Thyroid gland (tissue), 4 donors: ENCODE measurements at regions not wholly inside any gene's neighbourhood (a gene's known extent, or its start where the extent isn't known, plus 50 kb on each side); places are given as distances from the start of the nearest gene placed in this dataset.

Experiments used
- DNase-seq, 2 donors: peaks; one replicate each; pipeline ENCODE4 v3.0.0-alpha.2; 2019
- H3K27ac ChIP-seq, 3 donors: fragments of 200-600 bp; sonication (generic); 1 replicate in 2 of 3; 2 replicates in 1 of 3; pipeline ENCODE4 v1.5.1; 2016 to 2019; ENCODE audit warnings: mild to moderate bottlenecking in 1 of 3, moderate library complexity in 1 of 3
- H3K27me3 ChIP-seq: fragments of 200-600 bp; sonication (generic); one replicate; pipeline ENCODE4 v1.5.1; 2019
- H3K36me3 ChIP-seq, 2 donors: fragments of 200-600 bp; sonication (generic); one replicate each; pipeline ENCODE4 v1.5.1; 2016 to 2019
- H3K4me1 ChIP-seq, 2 donors: fragments of 200-600 bp; sonication (generic); one replicate each; pipeline ENCODE4 v1.5.1; 2017 to 2019
- H3K4me3 ChIP-seq, 3 donors: fragments of 200-600 bp; sonication (generic); replicated peaks in 1 of 3; 1 replicate in 2 of 3; 2 replicates in 1 of 3; pipeline ENCODE4 v1.5.1; 2016; ENCODE audit warnings: mild to moderate bottlenecking in 1 of 3
- H3K9me3 ChIP-seq: fragments of 200-600 bp; sonication (generic); one replicate; pipeline ENCODE4 v1.5.1; 2017
- CTCF ChIP-seq, 6 experiments: fragments of 200-600 bp in 3 of 6; fragments of 450-650 bp in 3 of 6; sonication (generic) in 3 of 6; IDR thresholded peaks; one replicate each; pipeline ENCODE4 v1.5.1; 2016 to 2019; ENCODE audit warnings: antibody characterized with exemption in 6 of 6, mild to moderate bottlenecking in 2 of 6, inconsistent platforms in 1 of 6, moderate library complexity in 1 of 6
- POLR2A ChIP-seq, 2 donors: fragments of 450-650 bp; IDR thresholded peaks; one replicate each; pipeline ENCODE4 v1.6.1; 2017; ENCODE audit warnings: antibody characterized with exemption in 2 of 2, mild to moderate bottlenecking in 2 of 2, moderate library complexity in 1 of 2
- WGBS, 2 donors: methylation state at CpG; one replicate each; pipeline ENCODE4 v1.1.5; 2017; 5-methylcytosine and 5-hydroxymethylcytosine counted together
- intact Hi-C: fragments of 100-400 bp; cut with DNase I; formaldehyde crosslinking; loops from one replicate; pipeline ENCODE4 v1.15.1; 2023

- TF ChIP-seq POLR2A (IDR thresholded peaks at IDR 0.05) (no peak), CTCF (IDR thresholded peaks at IDR 0.05) (no peak)
- Histone ChIP-seq H3K27me3 (no peaks in the 10 kb centered on the region), H3K4me1 (no peaks in the 10 kb centered on the region), H3K27ac (no peak overlapping the region), H3K36me3 (no peaks in the 10 kb centered on the region), H3K4me3 (no peak overlapping the region), H3K9me3 (no peaks in the 10 kb centered on the region)
- intact Hi-C loops: no loop called here
- no peak for DNase-seq
- WGBS, 2 donors: 39 to 50% methylated on average over 2 of the region's 2 CpGs
These were observed 151.1 kb downstream of the LRRC70 start for GRCh38 chr5:62729675-62730074.

GRCh38 chr5:62727861-62728260, 149.2 kb downstream of the LRRC70 start:
- Histone ChIP-seq H3K9me3 (no peaks in the 10 kb centered on the region), H3K4me1 (no peaks in the 10 kb centered on the region), H3K36me3 (no peaks in the 10 kb centered on the region), H3K4me3 (no peak overlapping the region), H3K27ac (no peak overlapping the region), H3K27me3 (no peaks in the 10 kb centered on the region)
- TF ChIP-seq CTCF (IDR thresholded peaks at IDR 0.05): no peak
- TF ChIP-seq POLR2A (IDR thresholded peaks at IDR 0.05): no peak
- intact Hi-C loops: no loop called here
- WGBS, 2 donors: 82 to 97% methylated on average over 2 of the region's 2 CpGs
- DNase-seq: no peak

- H3K4me1 ChIP-seq: no peaks in the 10 kb centered on the region
- 94 to 96% methylated on average over 3 of the region's 3 CpGs for WGBS, 2 donors
- no peaks in the 10 kb centered on the region for H3K9me3 ChIP-seq
- H3K27me3 ChIP-seq: no peaks in the 10 kb centered on the region
- no peaks in the 10 kb centered on the region for H3K36me3 ChIP-seq
- no peak overlapping the region for H3K4me3 ChIP-seq
- TF ChIP-seq CTCF (IDR thresholded peaks at IDR 0.05): no peak
- TF ChIP-seq POLR2A (IDR thresholded peaks at IDR 0.05): no peak
- no peak overlapping the region for H3K27ac ChIP-seq
- intact Hi-C loops: no loop called here
- DNase-seq: no peak
These were observed 148.6 kb downstream of the LRRC70 start for GRCh38 chr5:62727184-62727583.

DNA sequence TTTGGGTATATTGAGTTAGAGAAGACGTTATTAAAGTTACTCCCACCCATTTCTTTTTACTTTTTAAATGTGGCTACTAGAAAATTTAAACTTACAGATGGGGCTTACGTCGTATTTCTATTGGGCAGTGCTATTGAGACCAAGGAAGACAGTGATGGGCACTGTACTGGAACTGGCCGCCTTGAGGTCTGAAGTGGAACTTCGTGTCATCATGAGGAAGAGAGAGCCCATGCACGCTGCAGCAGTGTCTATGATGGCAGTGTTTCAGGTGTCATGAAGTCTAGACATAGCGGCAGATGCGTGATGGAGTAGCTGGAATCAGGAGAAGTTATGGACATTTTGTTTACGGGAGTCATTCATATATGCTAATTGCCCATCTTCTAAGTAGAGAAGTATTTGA, 143.7 kb downstream of the LRRC70 start:
- 92 to 94% methylated on average over 9 of the region's 9 CpGs for WGBS, 2 donors
- intact Hi-C loops: no loop called here
- no peak for TF ChIP-seq POLR2A (IDR thresholded peaks at IDR 0.05)
- TF ChIP-seq CTCF (IDR thresholded peaks at IDR 0.05): no peak
- no peak for DNase-seq
- no peaks in the 10 kb centered on the region for H3K27me3 ChIP-seq
- no peaks in the 10 kb centered on the region for H3K36me3 ChIP-seq
- no peak overlapping the region for H3K4me3 ChIP-seq
- no peaks in the 10 kb centered on the region for H3K4me1 ChIP-seq
- H3K27ac ChIP-seq: no peak overlapping the region
- no peaks in the 10 kb centered on the region for H3K9me3 ChIP-seq

DNA sequence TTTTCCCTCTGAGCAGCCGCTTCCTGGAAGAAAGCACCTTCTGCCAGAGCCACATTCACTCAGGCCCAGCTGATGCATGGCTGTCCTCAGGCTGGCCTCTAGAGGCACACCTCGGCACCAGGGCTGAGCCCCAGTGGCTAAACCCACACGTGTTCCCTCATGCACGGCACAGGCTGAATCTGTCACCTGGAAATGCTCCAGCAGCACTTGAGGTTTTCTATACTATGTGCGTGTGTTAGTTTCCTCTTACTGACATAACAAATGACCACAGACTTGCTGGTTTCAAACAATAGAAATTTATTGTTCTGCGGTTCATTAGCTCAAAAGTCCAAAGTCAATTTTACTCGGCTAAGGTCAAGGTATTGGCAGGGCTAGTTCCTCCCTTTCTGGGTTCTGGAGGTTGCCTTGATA, 141.4 kb downstream of the LRRC70 start:
- TF ChIP-seq POLR2A (IDR thresholded peaks at IDR 0.05) (no peak), CTCF (IDR thresholded peaks at IDR 0.05) (peak in 3 of 6 experiments; percentile 15 to 38 (median 33))

More for the DNA sequence above, 141.4 kb downstream of the LRRC70 start:
- no peaks in the 10 kb centered on the region for H3K4me1 ChIP-seq
- H3K4me3 ChIP-seq: no peak overlapping the region
- no peaks in the 10 kb centered on the region for H3K27me3 ChIP-seq
- 28 to 33% methylated on average over 7 of the region's 7 CpGs for WGBS, 2 donors
- intact Hi-C loops: no loop called here
- H3K9me3 ChIP-seq: no peaks in the 10 kb centered on the region
- peak; percentile 31 to 57 for DNase-seq
- no peak overlapping the region for H3K27ac ChIP-seq
- H3K36me3 ChIP-seq: no peaks in the 10 kb centered on the region
